ENCODE measurements at regions not wholly inside any gene's neighbourhood (a gene's known extent, or its start where the extent isn't known, plus 50 kb on each side); places are given as distances from the start of the nearest gene placed in this dataset.

DNA sequence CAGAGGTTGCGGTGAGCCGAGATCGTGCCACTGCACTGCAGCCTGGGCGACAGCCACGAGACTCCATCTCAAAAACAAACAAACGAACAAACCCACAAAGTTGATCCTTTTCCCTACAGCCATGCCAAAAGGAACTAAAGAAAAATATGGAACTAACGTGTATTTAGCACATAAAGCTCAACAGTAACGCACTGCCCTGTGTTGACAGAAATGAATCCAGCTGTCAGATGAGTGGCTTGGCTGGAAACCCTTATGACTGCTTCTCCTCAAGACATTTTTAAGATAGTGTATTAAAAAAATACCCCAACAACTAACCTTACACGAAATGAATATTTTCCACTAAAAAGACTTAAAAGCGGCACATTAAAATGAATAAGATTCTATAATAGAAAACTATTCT lies 62.9 kb upstream of the TUBA3E start:
- intact Hi-C loops (cut with DNase I), result no loop called here
- TF ChIP-seq POLR2A (IDR thresholded peaks at IDR 0.05), result no peak
- TF ChIP-seq, protein P1, sequence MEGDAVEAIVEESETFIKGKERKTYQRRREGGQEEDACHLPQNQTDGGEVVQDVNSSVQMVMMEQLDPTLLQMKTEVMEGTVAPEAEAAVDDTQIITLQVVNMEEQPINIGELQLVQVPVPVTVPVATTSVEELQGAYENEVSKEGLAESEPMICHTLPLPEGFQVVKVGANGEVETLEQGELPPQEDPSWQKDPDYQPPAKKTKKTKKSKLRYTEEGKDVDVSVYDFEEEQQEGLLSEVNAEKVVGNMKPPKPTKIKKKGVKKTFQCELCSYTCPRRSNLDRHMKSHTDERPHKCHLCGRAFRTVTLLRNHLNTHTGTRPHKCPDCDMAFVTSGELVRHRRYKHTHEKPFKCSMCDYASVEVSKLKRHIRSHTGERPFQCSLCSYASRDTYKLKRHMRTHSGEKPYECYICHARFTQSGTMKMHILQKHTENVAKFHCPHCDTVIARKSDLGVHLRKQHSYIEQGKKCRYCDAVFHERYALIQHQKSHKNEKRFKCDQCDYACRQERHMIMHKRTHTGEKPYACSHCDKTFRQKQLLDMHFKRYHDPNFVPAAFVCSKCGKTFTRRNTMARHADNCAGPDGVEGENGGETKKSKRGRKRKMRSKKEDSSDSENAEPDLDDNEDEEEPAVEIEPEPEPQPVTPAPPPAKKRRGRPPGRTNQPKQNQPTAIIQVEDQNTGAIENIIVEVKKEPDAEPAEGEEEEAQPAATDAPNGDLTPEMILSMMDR (IDR thresholded peaks at IDR 0.05), result no peak
- H3K36me3 ChIP-seq, result no peaks in the 10 kb centered on the region
- DNase-seq, result no peak
- no peaks in the 10 kb centered on the region for H3K9me3 ChIP-seq
- 86% methylated on average over 10 of the region's 10 CpGs for WGBS, 2 donors
- no peak overlapping the region for H3K27ac ChIP-seq
- peaks cover 0 to 12% of the 10 kb centered on the region in 2 donors for H3K4me1 ChIP-seq
- H3K4me3 ChIP-seq (replicated peaks in 1 of 3), result no peak overlapping the region
- H3K27me3 ChIP-seq, result no peaks in the 10 kb centered on the region

DNA sequence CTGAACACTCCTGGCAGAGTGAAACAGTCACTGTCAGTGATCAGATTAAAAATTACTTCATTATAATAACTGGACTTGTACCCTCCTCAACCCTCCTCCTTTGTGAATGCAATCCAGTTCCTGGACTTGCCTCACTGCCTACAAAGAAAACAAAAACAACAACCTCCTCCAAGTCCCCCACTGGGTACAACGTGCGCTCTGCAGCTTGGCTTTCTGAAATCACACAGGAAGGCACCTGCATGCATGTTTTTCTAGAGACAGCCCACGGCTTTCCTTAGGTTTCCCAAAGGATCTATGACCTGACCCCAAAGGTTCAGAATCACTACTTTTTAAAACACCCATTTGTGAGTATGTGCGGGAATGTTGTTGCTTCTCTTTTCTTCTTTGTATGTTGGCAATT lies 61.4 kb upstream of the TUBA3E start:
- no peak overlapping the region for H3K27ac ChIP-seq
- TF ChIP-seq, protein P1 (IDR thresholded peaks at IDR 0.05), result peak in 1 of 6 experiments; percentile 10
- no peak for TF ChIP-seq POLR2A (IDR thresholded peaks at IDR 0.05)
- intact Hi-C loops (cut with DNase I), result no loop called here
- no peaks in the 10 kb centered on the region for H3K27me3 ChIP-seq
- DNase-seq, result peak; percentile 46 to 59
- WGBS, 2 donors, result 12 to 21% methylated on average over 4 of the region's 4 CpGs
- H3K4me3 ChIP-seq (replicated peaks in 1 of 3), result no peak overlapping the region
- H3K36me3 ChIP-seq, result no peaks in the 10 kb centered on the region
- H3K9me3 ChIP-seq, result no peaks in the 10 kb centered on the region
- peaks cover 0 to 12% of the 10 kb centered on the region in 2 donors for H3K4me1 ChIP-seq

DNA sequence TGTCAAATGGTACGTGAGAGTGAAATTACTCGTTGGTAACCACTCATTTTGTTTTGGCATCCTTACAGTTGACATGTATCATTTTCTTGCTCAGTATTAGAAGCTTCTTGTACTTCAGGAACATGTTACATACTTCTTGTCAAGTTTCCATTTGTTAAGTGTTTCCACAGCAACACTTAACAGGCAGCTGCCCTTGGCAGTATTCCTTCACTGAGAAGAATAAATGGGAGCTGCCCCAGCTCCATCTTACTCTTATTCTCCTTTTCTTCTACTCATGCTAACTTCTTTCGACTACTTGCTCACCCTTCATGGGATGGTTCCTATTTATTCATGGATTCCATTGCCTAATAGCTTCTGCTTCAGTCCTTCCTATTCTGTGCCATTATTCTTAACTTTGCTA lies 60.1 kb upstream of the TUBA3E start:
- no peaks in the 10 kb centered on the region for H3K27me3 ChIP-seq
- H3K4me1 ChIP-seq, result peaks cover 0 to 12% of the 10 kb centered on the region in 2 donors
- TF ChIP-seq, protein P1 (IDR thresholded peaks at IDR 0.05), result no peak
- TF ChIP-seq POLR2A (IDR thresholded peaks at IDR 0.05), result no peak
- no peak overlapping the region for H3K4me3 ChIP-seq (replicated peaks in 1 of 3)
- H3K27ac ChIP-seq, result peak overlapping the region in 1 of 3 donors; percentile 27
- no peaks in the 10 kb centered on the region for H3K9me3 ChIP-seq
- 32 to 38% methylated on average over 3 of the region's 3 CpGs for WGBS, 2 donors
- H3K36me3 ChIP-seq, result no peaks in the 10 kb centered on the region
- DNase-seq, result peak; percentile 16 to 30
- intact Hi-C loops (cut with DNase I), result no loop called here

DNA sequence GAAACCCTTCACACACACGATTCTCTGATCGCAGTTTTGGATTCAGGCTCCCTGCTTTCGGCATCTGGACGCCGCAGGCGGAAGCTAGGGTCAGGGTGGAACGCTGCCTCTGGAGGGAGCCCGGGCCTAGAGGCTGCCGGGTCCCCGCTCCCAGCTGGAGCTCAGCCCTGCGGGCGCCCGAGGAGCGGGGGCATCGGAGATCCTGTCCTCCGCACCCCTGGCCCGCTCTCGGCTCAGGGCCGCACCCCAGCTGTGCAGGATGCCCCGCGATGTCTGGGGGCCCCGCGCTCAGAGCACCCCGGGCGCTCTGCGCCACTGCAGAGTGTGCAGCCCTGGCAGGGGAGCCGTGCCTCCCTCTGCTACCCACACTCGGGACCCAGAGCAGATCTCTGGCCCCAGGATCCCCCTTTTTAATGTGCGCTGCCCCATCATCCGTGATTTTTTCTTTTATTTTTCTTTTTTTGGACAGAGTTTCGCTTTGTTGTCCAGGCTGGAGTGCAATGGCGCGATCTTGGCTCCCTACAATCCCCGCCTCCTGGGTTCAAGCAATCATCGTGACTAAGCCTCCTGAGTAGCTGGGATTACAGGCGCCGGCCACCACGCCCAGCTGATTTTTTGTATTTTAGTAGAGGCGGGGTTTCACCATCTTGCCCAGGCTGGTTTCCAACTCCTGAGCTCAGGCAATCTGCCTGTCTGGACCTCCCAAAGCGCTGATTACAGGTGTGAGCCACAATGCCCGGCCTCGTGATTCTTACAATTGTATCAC lies 54.8 kb upstream of the TUBA3E start:
- no peak for TF ChIP-seq POLR2A (IDR thresholded peaks at IDR 0.05)
- TF ChIP-seq, protein P1 (IDR thresholded peaks at IDR 0.05), result no peak
- 38 to 55% methylated on average over 39 to 42 of the region's 42 CpGs for WGBS, 2 donors
- intact Hi-C loops (cut with DNase I), result no loop called here
- H3K27ac ChIP-seq, result no peak overlapping the region
- H3K27me3 ChIP-seq, result peaks cover 3% of the 10 kb centered on the region
- H3K9me3 ChIP-seq, result no peaks in the 10 kb centered on the region
- H3K4me3 ChIP-seq (replicated peaks in 1 of 3), result no peak overlapping the region
- no peaks in the 10 kb centered on the region for H3K4me1 ChIP-seq
- no peaks in the 10 kb centered on the region for H3K36me3 ChIP-seq
- no peak for DNase-seq

DNA sequence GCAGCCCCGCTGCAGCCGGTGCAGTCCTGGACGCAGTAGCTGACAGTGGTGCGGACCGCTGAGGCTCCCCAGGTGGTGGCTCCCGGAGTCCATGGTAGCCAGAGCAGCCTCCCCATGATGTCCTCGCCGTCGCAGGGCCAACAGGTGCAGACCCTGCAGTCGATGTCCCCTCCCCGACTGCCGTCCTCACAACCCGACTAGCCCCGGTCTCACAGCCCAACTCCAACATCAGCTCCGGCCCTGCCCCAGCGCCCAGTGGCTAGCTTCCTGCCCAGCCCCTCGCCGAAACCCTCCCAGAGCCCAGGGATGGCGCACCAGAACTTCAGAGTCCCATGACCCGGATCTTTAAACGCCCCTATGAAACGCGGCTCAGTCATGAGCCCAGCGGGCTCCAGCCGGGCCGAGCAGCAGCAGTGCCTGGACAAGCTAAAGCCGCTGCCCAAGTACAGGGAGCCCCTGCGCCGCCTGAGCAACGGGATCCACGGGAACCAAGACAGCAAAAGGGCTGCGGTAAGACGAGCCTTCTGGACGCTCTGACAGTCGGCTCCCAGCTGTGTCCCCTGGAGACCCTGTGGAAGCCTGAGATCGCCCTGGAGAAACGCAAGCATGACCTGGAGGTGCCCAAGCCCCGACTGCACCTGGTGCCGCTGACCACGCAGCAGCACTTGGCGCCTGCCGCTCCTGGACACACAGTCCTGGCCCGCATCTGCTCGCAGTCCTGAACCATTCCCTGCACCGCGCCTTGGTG lies 53.8 kb upstream of the TUBA3E start:
- 48 to 49% methylated on average over 28 to 31 of the region's 46 CpGs for WGBS, 2 donors

More for the DNA sequence above, 53.8 kb upstream of the TUBA3E start:
- TF ChIP-seq POLR2A (IDR thresholded peaks at IDR 0.05), result no peak
- TF ChIP-seq, protein P1 (IDR thresholded peaks at IDR 0.05), result no peak
- Histone ChIP-seq H3K27ac (no peak overlapping the region), H3K27me3 (peaks cover 3% of the 10 kb centered on the region), H3K9me3 (no peaks in the 10 kb centered on the region), H3K36me3 (no peaks in the 10 kb centered on the region), H3K4me1 (no peaks in the 10 kb centered on the region), H3K4me3 (replicated peaks in 1 of 3) (no peak overlapping the region)
- DNase-seq, result no peak
- intact Hi-C loops (cut with DNase I), result no loop called here

Data from thyroid gland (tissue), 4 donors.